ENCODE measurements at regions not wholly inside any gene's neighbourhood (a gene's known extent, or its start where the extent isn't known, plus 50 kb on each side); places are given as distances from the start of the nearest gene placed in this dataset.

DNA sequence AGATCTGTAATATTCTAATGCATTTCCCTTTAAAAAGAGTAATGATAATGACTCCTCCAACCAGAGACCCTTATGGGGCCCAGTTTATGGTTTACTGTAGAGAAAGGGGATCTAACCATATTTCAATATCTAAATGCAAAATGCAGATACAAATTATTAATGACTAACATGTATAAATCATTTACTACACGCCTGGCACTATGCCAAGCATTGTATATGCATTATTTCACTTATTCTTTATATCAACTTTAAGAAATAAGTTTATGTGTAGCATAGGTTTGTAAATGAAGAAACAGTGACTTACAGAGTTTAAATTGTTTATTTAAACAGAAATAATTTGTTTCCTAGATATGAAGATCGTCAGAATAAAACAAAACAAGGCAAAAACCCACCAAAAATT lies 86.2 kb upstream of the SCEL start:
- Mint-ChIP-seq H3K27ac (ENCODE audit: unreplicated experiment) (no peak overlapping the region), H3K36me3 (ENCODE audit: insufficient read depth, unreplicated experiment) (no peaks in the 10 kb centered on the region), H3K27me3 (ENCODE audit: unreplicated experiment) (no peaks in the 10 kb centered on the region), H3K9me3 (ENCODE audit: low read depth, unreplicated experiment) (no peaks in the 10 kb centered on the region), H3K4me3 (ENCODE audit: low read depth, unreplicated experiment) (no peak overlapping the region), H3K4me1 (ENCODE audit: low read depth, unreplicated experiment) (no peaks in the 10 kb centered on the region)
- CTCF ChIA-PET: no interaction called here
- TF ChIP-seq, protein P1, sequence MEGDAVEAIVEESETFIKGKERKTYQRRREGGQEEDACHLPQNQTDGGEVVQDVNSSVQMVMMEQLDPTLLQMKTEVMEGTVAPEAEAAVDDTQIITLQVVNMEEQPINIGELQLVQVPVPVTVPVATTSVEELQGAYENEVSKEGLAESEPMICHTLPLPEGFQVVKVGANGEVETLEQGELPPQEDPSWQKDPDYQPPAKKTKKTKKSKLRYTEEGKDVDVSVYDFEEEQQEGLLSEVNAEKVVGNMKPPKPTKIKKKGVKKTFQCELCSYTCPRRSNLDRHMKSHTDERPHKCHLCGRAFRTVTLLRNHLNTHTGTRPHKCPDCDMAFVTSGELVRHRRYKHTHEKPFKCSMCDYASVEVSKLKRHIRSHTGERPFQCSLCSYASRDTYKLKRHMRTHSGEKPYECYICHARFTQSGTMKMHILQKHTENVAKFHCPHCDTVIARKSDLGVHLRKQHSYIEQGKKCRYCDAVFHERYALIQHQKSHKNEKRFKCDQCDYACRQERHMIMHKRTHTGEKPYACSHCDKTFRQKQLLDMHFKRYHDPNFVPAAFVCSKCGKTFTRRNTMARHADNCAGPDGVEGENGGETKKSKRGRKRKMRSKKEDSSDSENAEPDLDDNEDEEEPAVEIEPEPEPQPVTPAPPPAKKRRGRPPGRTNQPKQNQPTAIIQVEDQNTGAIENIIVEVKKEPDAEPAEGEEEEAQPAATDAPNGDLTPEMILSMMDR (IDR thresholded peaks at IDR 0.05; ENCODE audit: unreplicated experiment): no peak
- no peak for DNase-seq
- intact Hi-C loops (cut with micrococcal nuclease; ENCODE audit: unreplicated experiment): no loop called here
- BruUV-seq (replicated peaks): no TSS peak

DNA sequence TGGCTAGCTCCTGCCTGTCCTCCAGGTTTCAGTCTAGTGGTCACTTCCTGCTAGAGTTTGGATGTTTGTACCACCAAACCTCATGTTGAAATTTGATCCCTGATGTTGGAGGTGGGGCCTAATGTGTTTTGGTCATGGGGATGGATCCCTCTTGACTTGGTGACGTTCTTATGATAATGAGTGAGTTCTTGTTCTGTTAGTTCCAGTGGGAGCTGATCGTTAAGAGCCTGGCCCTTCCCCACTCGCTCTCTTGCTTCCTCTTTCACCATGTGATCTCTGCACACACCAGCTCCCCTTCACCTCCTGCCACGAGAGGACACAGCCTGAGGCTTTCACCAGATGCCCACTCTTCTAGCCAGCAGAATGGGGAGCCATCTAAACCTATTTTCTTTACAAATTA lies 86.8 kb upstream of the SCEL start:
- intact Hi-C loops (cut with micrococcal nuclease; ENCODE audit: unreplicated experiment): no loop called here
- Mint-ChIP-seq H3K4me1 (ENCODE audit: low read depth, unreplicated experiment) (no peaks in the 10 kb centered on the region), H3K27me3 (ENCODE audit: unreplicated experiment) (no peaks in the 10 kb centered on the region), H3K9me3 (ENCODE audit: low read depth, unreplicated experiment) (no peaks in the 10 kb centered on the region), H3K36me3 (ENCODE audit: insufficient read depth, unreplicated experiment) (no peaks in the 10 kb centered on the region), H3K27ac (ENCODE audit: unreplicated experiment) (no peak overlapping the region), H3K4me3 (ENCODE audit: low read depth, unreplicated experiment) (no peak overlapping the region)
- TF ChIP-seq, protein P1 (IDR thresholded peaks at IDR 0.05; ENCODE audit: unreplicated experiment): no peak
- DNase-seq: no peak
- BruUV-seq (replicated peaks): no TSS peak
- CTCF ChIA-PET: no interaction called here

DNA sequence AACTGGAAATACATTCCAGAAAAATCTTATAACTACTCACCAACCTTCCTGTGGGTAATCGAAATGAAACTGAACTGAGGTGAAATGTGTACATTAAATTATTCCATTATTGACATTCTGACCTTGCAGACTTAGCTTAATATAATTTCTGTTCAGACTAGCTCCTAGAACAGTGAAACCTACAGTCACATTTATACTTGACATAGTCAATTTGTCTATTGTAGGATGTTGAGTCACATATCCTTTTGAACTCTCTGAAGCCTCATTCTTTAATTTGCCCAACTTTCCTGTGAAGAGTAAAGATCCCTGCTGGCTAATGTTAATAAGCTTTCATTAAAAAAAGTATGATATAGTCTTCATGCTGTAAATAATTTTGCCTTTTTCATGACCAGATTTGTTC lies 92.0 kb upstream of the SCEL start:
- CTCF ChIA-PET: no interaction called here
- intact Hi-C loops (cut with micrococcal nuclease; ENCODE audit: unreplicated experiment): no loop called here
- no peak overlapping the region for H3K27ac Mint-ChIP-seq (ENCODE audit: unreplicated experiment)
- BruUV-seq (replicated peaks): no TSS peak
- no peak overlapping the region for H3K4me3 Mint-ChIP-seq (ENCODE audit: low read depth, unreplicated experiment)
- H3K4me1 Mint-ChIP-seq (ENCODE audit: low read depth, unreplicated experiment): no peaks in the 10 kb centered on the region
- DNase-seq: no peak
- TF ChIP-seq, protein P1 (IDR thresholded peaks at IDR 0.05; ENCODE audit: unreplicated experiment): no peak
- H3K27me3 Mint-ChIP-seq (ENCODE audit: unreplicated experiment): peaks cover 12% of the 10 kb centered on the region
- H3K9me3 Mint-ChIP-seq (ENCODE audit: low read depth, unreplicated experiment): no peaks in the 10 kb centered on the region
- no peaks in the 10 kb centered on the region for H3K36me3 Mint-ChIP-seq (ENCODE audit: insufficient read depth, unreplicated experiment)

- Mint-ChIP-seq H3K4me3 (ENCODE audit: low read depth, unreplicated experiment) (no peak overlapping the region), H3K36me3 (ENCODE audit: insufficient read depth, unreplicated experiment) (no peaks in the 10 kb centered on the region), H3K27me3 (ENCODE audit: unreplicated experiment) (peaks cover 12% of the 10 kb centered on the region), H3K9me3 (ENCODE audit: low read depth, unreplicated experiment) (no peaks in the 10 kb centered on the region), H3K27ac (ENCODE audit: unreplicated experiment) (no peak overlapping the region), H3K4me1 (ENCODE audit: low read depth, unreplicated experiment) (no peaks in the 10 kb centered on the region)
- CTCF ChIA-PET: no interaction called here
- no peak for DNase-seq
- TF ChIP-seq, protein P1 (IDR thresholded peaks at IDR 0.05; ENCODE audit: unreplicated experiment): no peak
- BruUV-seq (replicated peaks): no TSS peak
- intact Hi-C loops (cut with micrococcal nuclease; ENCODE audit: unreplicated experiment): no loop called here
Measured at GRCh38 chr13:77437267-77437666, 98.2 kb upstream of the SCEL start.

- Mint-ChIP-seq H3K27me3 (ENCODE audit: unreplicated experiment) (no peaks in the 10 kb centered on the region), H3K27ac (ENCODE audit: unreplicated experiment) (no peak overlapping the region), H3K4me1 (ENCODE audit: low read depth, unreplicated experiment) (no peaks in the 10 kb centered on the region), H3K36me3 (ENCODE audit: insufficient read depth, unreplicated experiment) (no peaks in the 10 kb centered on the region), H3K4me3 (ENCODE audit: low read depth, unreplicated experiment) (no peak overlapping the region), H3K9me3 (ENCODE audit: low read depth, unreplicated experiment) (no peaks in the 10 kb centered on the region)
- BruUV-seq (replicated peaks): no TSS peak
- no peak for DNase-seq
- CTCF ChIA-PET: no interaction called here
- TF ChIP-seq, protein P1 (IDR thresholded peaks at IDR 0.05; ENCODE audit: unreplicated experiment): no peak
- intact Hi-C loops (cut with micrococcal nuclease; ENCODE audit: unreplicated experiment): no loop called here
Measured at GRCh38 chr13:77434289-77434688, 101.2 kb upstream of the SCEL start.

Measured in Calu3 (cell line).